Keratinocyte (primary cell): ENCODE measurements at regions not wholly inside any gene's neighbourhood (a gene's known extent, or its start where the extent isn't known, plus 50 kb on each side); places are given as distances from the start of the nearest gene placed in this dataset.

ENCODE experiments used
- CTCF ChIP-seq, 3 experiments: IDR thresholded peaks in 1 of 3; conservative IDR thresholded peaks in 1 of 3; optimal IDR thresholded peaks in 1 of 3; 2 replicates in 2 of 3; 3 replicates in 1 of 3; pipeline versions ENCODE3 to v1.5.1; 2011; ENCODE audit warnings: low read length in 3 of 3, mild to moderate bottlenecking in 3 of 3, moderate library complexity in 2 of 3, control low read depth in 1 of 3, inconsistent platforms in 1 of 3; ENCODE audit not compliant: insufficient read depth in 2 of 3; ENCODE audit errors: extremely low read depth in 1 of 3
- EZH2 ChIP-seq: IDR thresholded peaks from one replicate; pipeline ENCODE4 v1.6.1; 2012; ENCODE audit warnings: inconsistent platforms, mild to moderate bottlenecking, low read length, moderate library complexity

- TF ChIP-seq CTCF (optimal IDR thresholded peaks at IDR 0.05 in 1 of 3, IDR thresholded peaks at IDR 0.05 in 1 of 3, conservative IDR thresholded peaks at IDR 0.05 in 1 of 3; ENCODE audit: extremely low read depth in 1 of 3, insufficient read depth in 2 of 3, low read length in 3 of 3) = no peak
- TF ChIP-seq EZH2 = no peak
Observed at GRCh38 chr4:58475097-58475496, 1364.9 kb upstream of the IGFBP7 start.
